ENCODE measurements at regions not wholly inside any gene's neighbourhood (a gene's known extent, or its start where the extent isn't known, plus 50 kb on each side); places are given as distances from the start of the nearest gene placed in this dataset.

DNA sequence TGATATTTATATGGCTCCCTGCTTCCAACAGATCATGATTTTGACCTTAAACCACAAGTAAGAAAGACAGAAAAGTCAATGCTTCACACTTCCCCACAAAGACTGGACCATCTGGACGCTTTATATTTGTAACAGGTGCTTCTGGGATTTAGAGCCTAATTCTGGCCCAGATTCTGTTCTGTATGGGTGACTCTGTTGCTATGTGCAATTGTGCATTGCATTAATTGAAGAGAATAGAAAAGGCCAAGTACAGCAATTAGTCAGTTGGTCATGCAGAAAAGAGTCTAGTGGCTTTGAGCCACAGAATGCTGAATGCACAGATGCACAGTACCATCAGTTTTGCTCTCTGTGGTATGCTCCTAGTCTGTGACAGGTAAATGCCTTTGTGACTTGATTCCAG is 657.4 kb upstream of the ATXN8OS start (continued):
- TF ChIP-seq CEBPB (IDR thresholded peaks at IDR 0.05; ENCODE audit: low read depth, low read length) (no peak), FOSL1 (IDR thresholded peaks at IDR 0.05; ENCODE audit: insufficient read depth, low read depth, low read length) (no peak)
- TF ChIP-seq, protein P1, sequence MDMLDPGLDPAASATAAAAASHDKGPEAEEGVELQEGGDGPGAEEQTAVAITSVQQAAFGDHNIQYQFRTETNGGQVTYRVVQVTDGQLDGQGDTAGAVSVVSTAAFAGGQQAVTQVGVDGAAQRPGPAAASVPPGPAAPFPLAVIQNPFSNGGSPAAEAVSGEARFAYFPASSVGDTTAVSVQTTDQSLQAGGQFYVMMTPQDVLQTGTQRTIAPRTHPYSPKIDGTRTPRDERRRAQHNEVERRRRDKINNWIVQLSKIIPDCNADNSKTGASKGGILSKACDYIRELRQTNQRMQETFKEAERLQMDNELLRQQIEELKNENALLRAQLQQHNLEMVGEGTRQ (IDR thresholded peaks at IDR 0.05; ENCODE audit: low read length), result no peak

All from H1 (cell line).